ENCODE measurements at regions not wholly inside any gene's neighbourhood (a gene's known extent, or its start where the extent isn't known, plus 50 kb on each side); places are given as distances from the start of the nearest gene placed in this dataset.
A peak's percentile ranks its signal among the peaks of the same experiment; 100 is the strongest.

- Histone ChIP-seq H3K27ac (no peak overlapping the region), H3K36me3 (ENCODE audit: low read depth) (no peaks in the 10 kb centered on the region), H3F3A (ENCODE audit: insufficient read depth, low read depth) (no peaks in the 10 kb centered on the region), H3K4me3 (no peak overlapping the region), H3K9me2 (ENCODE audit: insufficient read depth) (no peaks in the 10 kb centered on the region), H3K4me1 (replicated peaks; ENCODE audit: insufficient read depth) (peaks cover 9% of the 10 kb centered on the region), H4K20me1 (ENCODE audit: insufficient read depth) (no peaks in the 10 kb centered on the region), H3K27me3 (ENCODE audit: insufficient read depth, low read depth) (no peaks in the 10 kb centered on the region), H3K79me2 (ENCODE audit: low read depth) (no peaks in the 10 kb centered on the region), H3K4me2 (no peak overlapping the region), H2AFZ (no peak overlapping the region), H3K9me3 (ENCODE audit: insufficient read depth, low read depth) (0 out of 2 replicates have a peak, but pooled peaks cover 3% of the 10 kb centered on the region)
- ChIA-PET CTCF (interaction anchor here (0.7 kb wide), 2 partner anchors 251 to 302 kb away, joined by 6 to 12 read pairs; no protein-coding TSS in a partner anchor), POLR2A (ENCODE audit: unreplicated experiment) (no interaction called here)
- TF ChIP-seq CTCF (conservative IDR thresholded peaks at IDR 0.05) = no peak
- TF ChIP-seq EZH2 (IDR thresholded peaks at IDR 0.05; ENCODE audit: low read depth) = no peak
- DNase-seq = no peak
- intact Hi-C loops (cut with micrococcal nuclease; ENCODE audit: unreplicated experiment) = no loop called here
- no TSS peak for BruUV-seq (replicated peaks)
These were observed 84.3 kb downstream of the COPS8 start for GRCh38 chr2:237170020-237170419.

GRCh38 chr2:237171396-237171795 is 85.7 kb downstream of the COPS8 start:
- no peaks in the 10 kb centered on the region for H3K27me3 ChIP-seq (ENCODE audit: insufficient read depth, low read depth)
- no TSS peak for BruUV-seq (replicated peaks)
- no peaks in the 10 kb centered on the region for H3K79me2 ChIP-seq (ENCODE audit: low read depth)
- DNase-seq = peak; percentile 50 to 78
- no peaks in the 10 kb centered on the region for H4K20me1 ChIP-seq (ENCODE audit: insufficient read depth)
- H3K27ac ChIP-seq = no peak overlapping the region
- peaks cover 2% of the 10 kb centered on the region for H3F3A ChIP-seq (ENCODE audit: insufficient read depth, low read depth)
- H3K36me3 ChIP-seq (ENCODE audit: low read depth) = no peaks in the 10 kb centered on the region
- H3K9me2 ChIP-seq (ENCODE audit: insufficient read depth) = no peaks in the 10 kb centered on the region
- intact Hi-C loops (cut with micrococcal nuclease; ENCODE audit: unreplicated experiment) = loop anchor here (1.0 kb wide), 8 partner anchors 31 to 401 kb away; no protein-coding TSS in a partner anchor
- CTCF ChIA-PET = interaction anchor here (0.7 kb wide), 1 partner anchor 235 kb away, joined by 4 read pairs; no protein-coding TSS in a partner anchor
- TF ChIP-seq CTCF (conservative IDR thresholded peaks at IDR 0.05) = peak; percentile 65
- TF ChIP-seq EZH2 (IDR thresholded peaks at IDR 0.05; ENCODE audit: low read depth) = no peak
- peaks cover 13% of the 10 kb centered on the region for H3K4me1 ChIP-seq (replicated peaks; ENCODE audit: insufficient read depth)
- H2AFZ ChIP-seq = no peak overlapping the region
- H3K9me3 ChIP-seq (ENCODE audit: insufficient read depth, low read depth) = 0 out of 2 replicates have a peak, but pooled peaks cover 9% of the 10 kb centered on the region
- H3K4me3 ChIP-seq = no peak overlapping the region
- POLR2A ChIA-PET (ENCODE audit: unreplicated experiment) = interaction anchor here (0.6 kb wide), 1 partner anchor 128 kb away, joined by 4 read pairs; no protein-coding TSS in a partner anchor
- peak overlapping the region; percentile 15; the same call in 1 of the 2 replicates for H3K4me2 ChIP-seq

GRCh38 chr2:237171881-237172280 is 86.2 kb downstream of the COPS8 start:
- H3K36me3 ChIP-seq (ENCODE audit: low read depth) = no peaks in the 10 kb centered on the region
- peak overlapping the region; percentile 15; the same call in 1 of the 2 replicates for H3K4me2 ChIP-seq
- H4K20me1 ChIP-seq (ENCODE audit: insufficient read depth) = no peaks in the 10 kb centered on the region
- no peaks in the 10 kb centered on the region for H3K79me2 ChIP-seq (ENCODE audit: low read depth)
- DNase-seq = no peak
- CTCF ChIA-PET = interaction anchor here (0.7 to 1.4 kb wide), 2 partner anchors 235 to 400 kb away, joined by 4 read pairs; no protein-coding TSS in a partner anchor
- POLR2A ChIA-PET (ENCODE audit: unreplicated experiment) = interaction anchor here (0.6 kb wide), 1 partner anchor 128 kb away, joined by 4 read pairs; no protein-coding TSS in a partner anchor
- H3K9me2 ChIP-seq (ENCODE audit: insufficient read depth) = no peaks in the 10 kb centered on the region
- no TSS peak for BruUV-seq (replicated peaks)
- peaks cover 18% of the 10 kb centered on the region for H3K4me1 ChIP-seq (replicated peaks; ENCODE audit: insufficient read depth)
- 0 out of 2 replicates have a peak, but pooled peaks cover 10% of the 10 kb centered on the region for H3K9me3 ChIP-seq (ENCODE audit: insufficient read depth, low read depth)
- intact Hi-C loops (cut with micrococcal nuclease; ENCODE audit: unreplicated experiment) = loop anchor here (1.0 kb wide), 8 partner anchors 30 to 400 kb away; no protein-coding TSS in a partner anchor
- H3K4me3 ChIP-seq = no peak overlapping the region
- no peak for TF ChIP-seq EZH2 (IDR thresholded peaks at IDR 0.05; ENCODE audit: low read depth)
- TF ChIP-seq CTCF (conservative IDR thresholded peaks at IDR 0.05) = no peak
- H3K27me3 ChIP-seq (ENCODE audit: insufficient read depth, low read depth) = no peaks in the 10 kb centered on the region
- no peak overlapping the region for H3K27ac ChIP-seq
- peaks cover 6% of the 10 kb centered on the region for H3F3A ChIP-seq (ENCODE audit: insufficient read depth, low read depth)
- H2AFZ ChIP-seq = no peak overlapping the region
